ENCODE measurements at regions not wholly inside any gene's neighbourhood (a gene's known extent, or its start where the extent isn't known, plus 50 kb on each side); places are given as distances from the start of the nearest gene placed in this dataset.

DNA sequence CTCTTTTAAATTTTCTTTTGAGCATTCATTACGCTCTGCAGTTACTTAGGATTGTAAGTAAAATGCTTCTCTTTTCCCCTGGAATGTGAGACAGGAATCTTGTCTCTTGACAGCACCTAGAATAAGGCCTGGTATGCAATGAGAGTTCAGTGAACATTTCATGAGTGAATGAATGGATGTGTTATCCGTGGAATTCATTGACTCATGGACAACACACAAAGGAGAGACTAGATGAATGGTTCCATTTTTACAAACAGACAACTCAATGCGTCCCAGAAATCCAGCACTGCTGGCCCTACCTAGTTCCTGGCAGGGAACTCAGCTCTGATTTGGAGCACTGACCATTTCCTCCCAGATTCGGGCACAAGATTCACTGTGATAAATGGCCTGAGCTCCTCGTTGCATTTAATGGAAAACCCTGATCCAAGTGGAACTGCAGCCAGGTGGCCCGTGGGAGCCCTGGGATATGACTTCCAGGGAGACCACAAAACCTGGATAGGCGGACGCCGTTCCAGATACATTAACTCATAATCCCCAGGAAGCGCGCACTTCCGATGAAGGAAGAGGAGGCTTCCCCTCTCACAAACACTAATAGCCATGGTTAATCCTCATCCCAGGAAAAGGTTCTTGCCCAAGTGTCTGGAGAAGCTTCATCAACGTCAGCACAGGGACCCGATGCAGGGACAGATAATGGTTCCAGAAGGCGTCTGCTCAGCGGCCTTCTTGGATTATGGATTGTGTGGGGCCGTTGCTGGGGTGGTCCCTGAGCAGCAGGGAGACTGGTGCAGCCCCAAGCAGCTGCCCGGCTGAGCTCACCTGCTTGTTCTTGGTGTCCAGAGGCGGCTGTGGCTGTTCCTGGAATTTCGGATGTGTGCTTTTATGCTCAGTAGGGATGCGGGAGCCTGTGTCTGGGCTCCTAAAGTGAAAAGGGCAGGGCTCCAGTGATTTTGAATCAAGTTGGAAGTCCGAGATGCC lies 211.1 kb upstream of the TSHZ3 start:
- H3K4me1 ChIP-seq (ENCODE audit: control insufficient read depth in 1 of 2, insufficient read depth in 1 of 2, low read depth in 1 of 2, low read length in 1 of 2) = no peaks in the 10 kb centered on the region
- H3K9me3 ChIP-seq = no peaks in the 10 kb centered on the region
- H3K4me3 ChIP-seq (ENCODE audit: low read depth in 1 of 2, low read length in 1 of 2) = no peak overlapping the region

DNA sequence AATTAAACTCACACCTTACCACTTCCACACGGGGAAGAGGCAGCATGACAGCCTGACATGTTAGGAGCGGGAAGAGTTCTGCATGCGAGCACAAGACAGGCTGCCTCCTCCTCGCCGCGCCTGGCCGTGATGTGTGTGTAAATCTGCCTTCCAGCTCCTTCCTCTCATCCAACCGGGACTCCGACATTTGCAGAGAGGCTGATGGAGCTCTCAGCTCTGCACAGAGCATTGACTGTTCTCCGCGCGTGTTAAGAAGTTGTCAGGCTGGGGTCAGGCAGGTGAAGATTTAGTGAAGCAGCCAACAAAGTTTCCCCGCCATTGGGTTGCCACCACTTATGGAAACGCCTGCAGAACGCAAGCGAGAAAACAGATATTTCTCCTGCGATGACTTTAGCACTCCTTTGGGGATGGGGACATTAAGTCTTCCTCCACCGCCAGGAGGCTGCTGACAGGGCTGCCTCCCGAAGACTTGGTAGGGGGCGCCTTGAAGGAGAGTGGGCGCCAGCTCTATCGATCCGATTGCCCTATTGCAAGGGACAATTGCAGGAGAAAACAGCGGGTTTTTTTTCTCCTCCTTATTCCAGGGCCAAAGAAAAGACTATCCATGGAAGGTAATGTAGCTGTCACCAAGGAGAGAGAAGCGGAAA lies 213.9 kb upstream of the TSHZ3 start:
- Histone ChIP-seq H3K27me3 (no peaks in the 10 kb centered on the region), H3K4me1 (ENCODE audit: control insufficient read depth in 1 of 2, insufficient read depth in 1 of 2, low read depth in 1 of 2, low read length in 1 of 2) (no peaks in the 10 kb centered on the region), H3K36me3 (no peaks in the 10 kb centered on the region), H3K27ac (no peak overlapping the region), H3K9me3 (no peaks in the 10 kb centered on the region), H3K4me3 (ENCODE audit: low read depth in 1 of 2, low read length in 1 of 2) (no peak overlapping the region)
- no peak for TF ChIP-seq CTCF (IDR thresholded peaks at IDR 0.05)

More for the DNA sequence above, 211.1 kb upstream of the TSHZ3 start:
- TF ChIP-seq CTCF (IDR thresholded peaks at IDR 0.05) = no peak
- no peaks in the 10 kb centered on the region for H3K27me3 ChIP-seq
- H3K36me3 ChIP-seq = no peaks in the 10 kb centered on the region
- H3K27ac ChIP-seq = no peak overlapping the region

DNA sequence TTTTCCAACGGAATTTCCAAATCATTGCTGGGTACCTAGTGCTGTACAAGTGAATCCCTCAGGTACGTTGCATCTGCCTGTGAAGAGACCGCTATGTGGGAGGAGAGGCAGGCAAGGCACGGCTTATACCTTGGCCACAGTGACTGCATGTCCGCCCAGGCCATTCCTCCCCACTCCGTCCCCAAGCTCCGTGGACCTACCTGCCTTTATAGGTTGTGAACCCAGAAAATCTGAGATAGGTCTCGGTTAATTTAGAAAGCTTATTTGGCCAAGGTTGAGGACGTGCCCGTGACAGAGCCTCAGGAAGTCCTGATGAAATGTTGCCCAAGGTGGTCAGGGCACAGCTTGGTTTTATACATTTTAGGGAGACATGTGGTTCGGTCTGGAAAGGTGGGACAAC lies 218.5 kb upstream of the TSHZ3 start:
- TF ChIP-seq CTCF (IDR thresholded peaks at IDR 0.05) = no peak
- Histone ChIP-seq H3K36me3 (no peaks in the 10 kb centered on the region), H3K4me3 (ENCODE audit: low read depth in 1 of 2, low read length in 1 of 2) (no peak overlapping the region), H3K4me1 (ENCODE audit: control insufficient read depth in 1 of 2, insufficient read depth in 1 of 2, low read depth in 1 of 2, low read length in 1 of 2) (no peaks in the 10 kb centered on the region), H3K27ac (no peak overlapping the region), H3K27me3 (no peaks in the 10 kb centered on the region), H3K9me3 (no peaks in the 10 kb centered on the region)

- no peak for TF ChIP-seq CTCF (IDR thresholded peaks at IDR 0.05)
- no peaks in the 10 kb centered on the region for H3K4me1 ChIP-seq (ENCODE audit: control insufficient read depth in 1 of 2, insufficient read depth in 1 of 2, low read depth in 1 of 2, low read length in 1 of 2)
- no peak overlapping the region for H3K27ac ChIP-seq
- no peaks in the 10 kb centered on the region for H3K9me3 ChIP-seq
- H3K36me3 ChIP-seq = no peaks in the 10 kb centered on the region
- H3K27me3 ChIP-seq = no peaks in the 10 kb centered on the region
- no peak overlapping the region for H3K4me3 ChIP-seq (ENCODE audit: low read depth in 1 of 2, low read length in 1 of 2)
Measured at GRCh38 chr19:31568724-31569123, 219.5 kb upstream of the TSHZ3 start.

- no peak for TF ChIP-seq CTCF (IDR thresholded peaks at IDR 0.05)
- H3K4me3 ChIP-seq (ENCODE audit: low read depth in 1 of 2, low read length in 1 of 2) = no peak overlapping the region
- H3K27me3 ChIP-seq = no peaks in the 10 kb centered on the region
- no peaks in the 10 kb centered on the region for H3K9me3 ChIP-seq
- no peaks in the 10 kb centered on the region for H3K4me1 ChIP-seq (ENCODE audit: control insufficient read depth in 1 of 2, insufficient read depth in 1 of 2, low read depth in 1 of 2, low read length in 1 of 2)
- H3K27ac ChIP-seq = no peak overlapping the region
- no peaks in the 10 kb centered on the region for H3K36me3 ChIP-seq
Measured at GRCh38 chr19:31570718-31571117, 221.5 kb upstream of the TSHZ3 start.
